WTC11 (cell line): ENCODE measurements at regions not wholly inside any gene's neighbourhood (a gene's known extent, or its start where the extent isn't known, plus 50 kb on each side); places are given as distances from the start of the nearest gene placed in this dataset.

Source experiments
- CTCF ChIP-seq: fragments of 200-600 bp; IDR thresholded peaks from 2 replicates; pipeline ENCODE4 v1.8.0; 2022; ENCODE audit warnings: antibody characterized with exemption
- FOXJ3 ChIP-seq: sonication (generic); formaldehyde crosslinking; IDR thresholded peaks from 2 replicates; pipeline ENCODE4 v1.9.0; 2021; ENCODE audit warnings: missing genetic modification reagents, mild to moderate bottlenecking, borderline replicate concordance
- IRF2 ChIP-seq: sonication (generic); formaldehyde crosslinking; IDR thresholded peaks from 2 replicates; pipeline ENCODE4 v1.8.0; 2022; ENCODE audit warnings: low read depth, missing genetic modification reagents, borderline replicate concordance
- MAX ChIP-seq: sonication (generic); formaldehyde crosslinking; IDR thresholded peaks from 2 replicates; pipeline ENCODE4 v1.8.0; 2022; ENCODE audit warnings: mild to moderate bottlenecking, missing genetic modification reagents
- ZNF121 ChIP-seq: sonication (generic); formaldehyde crosslinking; IDR thresholded peaks from 2 replicates; pipeline ENCODE4 v1.8.0; 2023; ENCODE audit warnings: missing genetic modification reagents
- ZNF232 ChIP-seq: sonication (generic); formaldehyde crosslinking; IDR thresholded peaks from 2 replicates; pipeline ENCODE4 v1.8.0; 2022; ENCODE audit warnings: mild to moderate bottlenecking, missing genetic modification reagents
- ZNF281 ChIP-seq: sonication (generic); formaldehyde crosslinking; IDR thresholded peaks from 2 replicates; pipeline ENCODE4 v1.8.0; 2023; ENCODE audit warnings: mild to moderate bottlenecking, missing genetic modification reagents

- TF ChIP-seq CTCF (no peak), ZNF121 (CRISPR knock-in tag) (no peak), FOXJ3 (CRISPR knock-in tag) (no peak), IRF2 (CRISPR knock-in tag) (no peak), MAX (CRISPR knock-in tag) (no peak), ZNF281 (CRISPR knock-in tag) (no peak), ZNF232 (CRISPR knock-in tag) (no peak)
Observed at GRCh38 chr3:137906985-137907649, 102.8 kb upstream of the CLDN18 start.
